Left ventricle myocardium inferior (tissue), 1 donor: ENCODE measurements at regions not wholly inside any gene's neighbourhood (a gene's known extent, or its start where the extent isn't known, plus 50 kb on each side); places are given as distances from the start of the nearest gene placed in this dataset.

ENCODE experiments used
- DNase-seq: peaks from one replicate; pipeline ENCODE4 v3.0.0-alpha.2; 2020
- H3K27ac ChIP-seq: fragments of 200-600 bp; replicated peaks from 2 replicates; pipeline ENCODE4 v1.8.0; 2021
- H3K27me3 ChIP-seq: fragments of 200-600 bp; 2 replicates; pipeline ENCODE4 v1.8.0; 2021; ENCODE audit warnings: low read depth
- H3K36me3 ChIP-seq: fragments of 200-600 bp; 2 replicates; pipeline ENCODE4 v1.8.0; 2021
- H3K4me1 ChIP-seq: fragments of 200-600 bp; 2 replicates; pipeline ENCODE4 v1.8.0; 2021
- H3K4me3 ChIP-seq: fragments of 200-600 bp; 2 replicates; pipeline ENCODE4 v1.8.0; 2021; ENCODE audit warnings: mild to moderate bottlenecking, moderate library complexity
- H3K9me3 ChIP-seq: fragments of 200-600 bp; replicated peaks from 2 replicates; pipeline ENCODE4 v1.8.0; 2021
- intact Hi-C: fragments of 100-400 bp; cut with micrococcal nuclease; formaldehyde crosslinking; loops from one replicate; pipeline ENCODE4 v1.11.0; 2022
- TF ChIP-seq, protein P1 (sequence below): fragments of 200-600 bp; IDR thresholded peaks from 2 replicates; pipeline ENCODE4 v1.8.0; 2021; ENCODE audit warnings: antibody characterized with exemption, mild to moderate bottlenecking, borderline replicate concordance
- donor health status: DM: no; HTN: yes; CAD: no; lungs with severe emphysema.

DNA sequence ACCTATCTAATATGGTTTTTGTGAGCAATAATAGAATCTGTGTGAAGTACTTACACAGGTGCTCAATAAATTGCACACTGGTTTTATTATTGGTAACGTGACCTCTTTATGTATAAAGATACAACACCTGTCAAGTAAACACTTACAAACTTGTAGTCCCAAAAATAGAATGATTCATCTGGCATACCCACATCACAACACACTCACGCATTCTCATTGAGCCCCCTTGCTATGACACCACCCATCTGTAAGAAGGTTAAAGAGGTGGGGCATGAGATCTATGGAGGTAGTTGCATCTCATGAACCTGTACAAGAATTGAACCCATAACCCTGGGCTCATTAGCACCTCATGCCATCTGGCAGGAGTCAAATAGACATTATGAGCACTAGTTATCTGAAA, 134.9 kb upstream of the THBS1 start:
- no peak overlapping the region for H3K4me3 ChIP-seq
- H3K36me3 ChIP-seq = no peaks in the 10 kb centered on the region
- no peaks in the 10 kb centered on the region for H3K9me3 ChIP-seq
- H3K27me3 ChIP-seq = no peaks in the 10 kb centered on the region
- H3K4me1 ChIP-seq = peaks cover 5% of the 10 kb centered on the region
- DNase-seq = no peak
- no peak overlapping the region for H3K27ac ChIP-seq
- TF ChIP-seq, protein P1, sequence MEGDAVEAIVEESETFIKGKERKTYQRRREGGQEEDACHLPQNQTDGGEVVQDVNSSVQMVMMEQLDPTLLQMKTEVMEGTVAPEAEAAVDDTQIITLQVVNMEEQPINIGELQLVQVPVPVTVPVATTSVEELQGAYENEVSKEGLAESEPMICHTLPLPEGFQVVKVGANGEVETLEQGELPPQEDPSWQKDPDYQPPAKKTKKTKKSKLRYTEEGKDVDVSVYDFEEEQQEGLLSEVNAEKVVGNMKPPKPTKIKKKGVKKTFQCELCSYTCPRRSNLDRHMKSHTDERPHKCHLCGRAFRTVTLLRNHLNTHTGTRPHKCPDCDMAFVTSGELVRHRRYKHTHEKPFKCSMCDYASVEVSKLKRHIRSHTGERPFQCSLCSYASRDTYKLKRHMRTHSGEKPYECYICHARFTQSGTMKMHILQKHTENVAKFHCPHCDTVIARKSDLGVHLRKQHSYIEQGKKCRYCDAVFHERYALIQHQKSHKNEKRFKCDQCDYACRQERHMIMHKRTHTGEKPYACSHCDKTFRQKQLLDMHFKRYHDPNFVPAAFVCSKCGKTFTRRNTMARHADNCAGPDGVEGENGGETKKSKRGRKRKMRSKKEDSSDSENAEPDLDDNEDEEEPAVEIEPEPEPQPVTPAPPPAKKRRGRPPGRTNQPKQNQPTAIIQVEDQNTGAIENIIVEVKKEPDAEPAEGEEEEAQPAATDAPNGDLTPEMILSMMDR = no peak
- intact Hi-C loops = no loop called here

DNA sequence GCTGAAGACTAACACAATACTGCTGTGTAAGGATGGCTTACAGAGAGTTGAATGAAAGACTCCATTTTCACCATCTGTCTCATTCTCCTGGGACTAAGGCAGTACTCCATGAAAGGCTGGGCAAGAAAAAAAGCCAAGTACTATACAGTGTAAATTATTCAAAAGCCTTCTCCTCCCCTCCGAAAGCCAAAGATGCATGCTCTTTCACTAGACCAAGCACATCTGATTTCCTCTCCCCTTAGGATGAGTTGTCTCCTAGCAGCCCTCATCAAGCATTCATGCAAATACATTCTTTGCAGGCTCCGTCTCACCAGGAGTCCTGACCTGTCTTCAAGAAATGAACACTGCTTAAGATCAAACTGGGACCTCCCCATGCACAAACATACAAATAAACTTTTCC, 133.5 kb upstream of the THBS1 start:
- peaks cover 5% of the 10 kb centered on the region for H3K4me1 ChIP-seq
- DNase-seq = no peak
- H3K27ac ChIP-seq = no peak overlapping the region
- intact Hi-C loops = no loop called here
- H3K36me3 ChIP-seq = no peaks in the 10 kb centered on the region
- H3K4me3 ChIP-seq = no peak overlapping the region
- TF ChIP-seq, protein P1 = no peak
- H3K9me3 ChIP-seq = no peaks in the 10 kb centered on the region
- H3K27me3 ChIP-seq = no peaks in the 10 kb centered on the region

DNA sequence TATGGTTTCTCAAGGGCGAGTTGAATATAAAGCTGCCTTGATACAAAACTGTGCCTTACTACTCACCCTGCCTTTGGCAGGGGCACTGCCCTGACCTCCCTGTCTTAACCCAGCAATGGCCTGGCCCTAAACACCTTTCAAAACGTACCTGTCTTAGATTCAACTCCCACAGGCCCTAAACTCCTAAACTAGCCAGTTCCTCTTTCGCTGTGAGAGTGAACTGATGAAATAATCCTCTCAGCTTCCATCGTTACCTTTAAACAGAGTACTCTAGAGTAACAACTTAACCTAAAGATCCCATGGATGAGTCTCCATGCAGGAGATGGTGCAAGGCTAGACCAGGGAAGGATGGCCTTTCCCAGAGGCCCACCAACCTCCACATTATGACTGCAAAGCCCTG, 133.0 kb upstream of the THBS1 start:
- no peak overlapping the region for H3K4me3 ChIP-seq
- no peak overlapping the region for H3K27ac ChIP-seq
- no peaks in the 10 kb centered on the region for H3K9me3 ChIP-seq
- no peaks in the 10 kb centered on the region for H3K27me3 ChIP-seq
- no peaks in the 10 kb centered on the region for H3K36me3 ChIP-seq
- peaks cover 5% of the 10 kb centered on the region for H3K4me1 ChIP-seq
- TF ChIP-seq, protein P1 = no peak
- no peak for DNase-seq
- intact Hi-C loops = no loop called here

DNA sequence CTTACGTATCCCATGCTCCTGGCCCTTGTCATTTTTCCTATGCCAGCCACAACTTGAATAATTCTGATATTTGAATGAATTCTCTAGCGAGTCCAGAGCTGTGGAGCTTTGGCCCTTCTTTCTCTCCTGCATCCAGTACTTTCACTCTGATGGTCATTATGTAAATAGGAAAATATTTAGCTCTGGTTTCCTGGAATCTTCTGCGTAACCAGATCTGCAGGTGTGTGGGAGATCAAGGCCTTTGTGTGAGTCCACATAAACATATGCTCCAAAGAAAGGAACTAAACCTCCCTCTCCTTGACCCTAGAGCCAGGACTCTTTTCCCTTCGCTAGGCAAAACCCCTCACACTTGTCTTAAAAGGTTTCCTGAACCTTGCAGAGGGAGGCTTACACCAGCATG, 132.5 kb upstream of the THBS1 start:
- intact Hi-C loops = no loop called here
- no peaks in the 10 kb centered on the region for H3K9me3 ChIP-seq
- H3K4me1 ChIP-seq = peaks cover 10% of the 10 kb centered on the region
- TF ChIP-seq, protein P1 = no peak
- no peak for DNase-seq
- no peak overlapping the region for H3K4me3 ChIP-seq
- H3K27me3 ChIP-seq = no peaks in the 10 kb centered on the region
- no peaks in the 10 kb centered on the region for H3K36me3 ChIP-seq
- H3K27ac ChIP-seq = no peak overlapping the region

DNA sequence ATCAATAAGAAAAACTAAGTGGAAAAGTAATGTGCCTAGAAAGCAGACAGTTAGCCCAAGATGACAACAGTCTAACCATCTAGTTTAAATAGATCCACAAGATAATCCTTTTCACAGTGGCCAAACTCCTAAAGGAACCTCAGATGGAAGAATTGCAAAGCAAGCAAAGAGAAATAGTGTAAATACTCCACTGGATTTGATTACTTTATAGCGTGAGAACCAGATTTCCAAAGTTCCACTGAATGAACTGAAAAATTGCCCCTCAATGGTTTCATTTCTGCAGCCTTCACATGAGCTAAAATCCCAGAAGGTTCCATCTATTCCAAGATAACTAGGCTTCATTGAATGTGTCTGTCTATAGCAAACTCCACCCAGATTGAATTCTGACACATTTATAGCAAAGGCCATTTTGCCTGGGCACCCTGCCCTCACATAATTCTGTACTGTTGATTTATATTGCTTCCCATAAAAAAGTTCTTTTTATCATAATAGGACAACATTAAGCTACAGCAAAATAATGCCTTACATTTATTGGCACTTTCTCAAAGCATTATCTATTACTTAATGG, 129.7 kb upstream of the THBS1 start:
- H3K4me3 ChIP-seq = no peak overlapping the region
- H3K27ac ChIP-seq = no peak overlapping the region
- H3K36me3 ChIP-seq = no peaks in the 10 kb centered on the region
- no peak for DNase-seq
- peaks cover 20% of the 10 kb centered on the region for H3K4me1 ChIP-seq
- intact Hi-C loops = no loop called here
- H3K9me3 ChIP-seq = no peaks in the 10 kb centered on the region
- no peaks in the 10 kb centered on the region for H3K27me3 ChIP-seq
- TF ChIP-seq, protein P1 = no peak
